Ectodermal cell (in vitro differentiated cells): ENCODE measurements at regions not wholly inside any gene's neighbourhood (a gene's known extent, or its start where the extent isn't known, plus 50 kb on each side); places are given as distances from the start of the nearest gene placed in this dataset.

ENCODE experiments used
- H3K27ac ChIP-seq: 2 replicates; pipeline ENCODE4 v1.7.0; 2013; ENCODE audit warnings: mild to moderate bottlenecking, low read depth, low read length; ENCODE audit not compliant: insufficient read depth, poor library complexity, severe bottlenecking
- H3K27me3 ChIP-seq: 2 replicates; pipeline ENCODE4 v1.7.0; 2013; ENCODE audit warnings: mild to moderate bottlenecking, low read length; ENCODE audit not compliant: insufficient read depth, control insufficient read depth, poor library complexity, severe bottlenecking
- H3K36me3 ChIP-seq: one replicate; pipeline ENCODE4 v1.7.0; 2013; ENCODE audit warnings: low read length; ENCODE audit not compliant: control insufficient read depth, insufficient read depth
- H3K4me1 ChIP-seq: one replicate; pipeline ENCODE4 v1.7.0; 2013; ENCODE audit warnings: low read length; ENCODE audit not compliant: control insufficient read depth, insufficient read depth
- H3K4me3 ChIP-seq: 2 replicates; pipeline ENCODE4 v1.7.0; 2013; ENCODE audit warnings: low read depth, low read length, control low read depth; ENCODE audit not compliant: insufficient read depth
- H3K9me3 ChIP-seq: 2 replicates; pipeline ENCODE4 v1.7.0; 2013; ENCODE audit warnings: mild to moderate bottlenecking, low read length, moderate library complexity; ENCODE audit not compliant: control insufficient read depth
- WGBS, 2 experiments: methylation state at CpG; one replicate each; pipeline ENCODE4 v1.1.7; 2013; ENCODE audit warnings: missing lambda C conversion rate in 2 of 2; 5-methylcytosine and 5-hydroxymethylcytosine counted together

DNA sequence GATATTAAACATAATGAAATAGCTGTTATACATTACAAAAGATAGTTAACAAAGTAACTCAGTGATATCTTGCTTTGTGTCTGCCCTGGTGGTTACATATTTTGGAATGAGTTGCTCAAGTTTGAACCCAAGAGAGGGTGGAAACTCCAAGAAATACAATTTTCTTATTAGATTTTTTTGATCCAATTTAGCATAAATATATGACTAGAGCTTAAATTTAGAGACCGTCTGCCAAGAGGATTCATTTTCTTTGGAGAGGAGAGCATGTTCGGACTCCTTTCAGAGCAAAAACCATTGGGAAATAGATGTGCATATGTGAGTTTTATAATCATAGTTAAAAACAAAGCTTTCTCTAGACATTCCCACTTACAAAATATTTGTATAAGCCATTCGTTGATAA lies 353.4 kb downstream of the EPM2A start:
- no peaks in the 10 kb centered on the region for H3K9me3 ChIP-seq
- no peaks in the 10 kb centered on the region for H3K27me3 ChIP-seq
- no peaks in the 10 kb centered on the region for H3K36me3 ChIP-seq
- H3K4me3 ChIP-seq: no peak overlapping the region
- 93 to 98% methylated on average over 3 of the region's 3 CpGs for WGBS, 2 experiments
- H3K4me1 ChIP-seq: no peaks in the 10 kb centered on the region
- H3K27ac ChIP-seq: no peak overlapping the region

DNA sequence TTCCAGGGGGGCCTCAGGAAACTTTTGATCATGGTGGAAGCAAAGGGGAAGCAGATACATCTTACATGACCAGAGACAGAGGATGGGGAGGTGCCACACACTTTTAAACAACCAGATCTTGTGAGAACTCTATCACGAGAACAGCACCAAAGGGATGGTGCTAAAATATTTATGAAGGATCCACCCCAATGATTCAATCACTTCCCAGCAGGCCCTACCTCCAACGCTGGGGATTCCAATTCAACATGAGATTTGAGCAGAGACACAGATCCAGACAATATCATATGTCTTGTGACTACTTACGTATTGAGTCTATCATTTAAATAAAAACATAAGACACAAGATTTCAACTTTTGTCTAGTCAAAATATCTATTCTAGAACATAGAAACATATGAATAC lies 351.9 kb downstream of the EPM2A start:
- Histone ChIP-seq H3K36me3 (no peaks in the 10 kb centered on the region), H3K27me3 (no peaks in the 10 kb centered on the region), H3K9me3 (no peaks in the 10 kb centered on the region), H3K4me3 (no peak overlapping the region), H3K4me1 (no peaks in the 10 kb centered on the region), H3K27ac (no peak overlapping the region)
- 88 to 93% methylated on average over 2 to 3 of the region's 3 CpGs for WGBS, 2 experiments

GRCh38 chr6:145384503-145384902 lies 350.8 kb downstream of the EPM2A start:
- no peaks in the 10 kb centered on the region for H3K36me3 ChIP-seq
- H3K27me3 ChIP-seq: no peaks in the 10 kb centered on the region

GRCh38 chr6:145396499-145396898 lies 338.8 kb downstream of the EPM2A start:
- Histone ChIP-seq H3K9me3 (no peaks in the 10 kb centered on the region), H3K36me3 (no peaks in the 10 kb centered on the region)
- 93 to 100% methylated on average over 1 of the region's 1 CpG for whole genome bisulfite sequencing, 2 experiments

More at GRCh38 chr6:145384503-145384902, 350.8 kb downstream of the EPM2A start:
- H3K27ac ChIP-seq: no peak overlapping the region
- no peaks in the 10 kb centered on the region for H3K9me3 ChIP-seq
- no peak overlapping the region for H3K4me3 ChIP-seq
- no peaks in the 10 kb centered on the region for H3K4me1 ChIP-seq

GRCh38 chr6:145400508-145400907 lies 334.8 kb downstream of the EPM2A start:
- WGBS, 2 experiments: 71 to 74% methylated on average over 4 of the region's 4 CpGs
- H3K4me1 ChIP-seq: no peaks in the 10 kb centered on the region
- H3K27ac ChIP-seq: no peak overlapping the region
- H3K9me3 ChIP-seq: no peaks in the 10 kb centered on the region
- H3K27me3 ChIP-seq: no peaks in the 10 kb centered on the region
- H3K36me3 ChIP-seq: no peaks in the 10 kb centered on the region
- H3K4me3 ChIP-seq: no peak overlapping the region

More at GRCh38 chr6:145396499-145396898, 338.8 kb downstream of the EPM2A start:
- Histone ChIP-seq H3K4me3 (no peak overlapping the region), H3K27me3 (no peaks in the 10 kb centered on the region), H3K27ac (no peak overlapping the region), H3K4me1 (no peaks in the 10 kb centered on the region)

DNA sequence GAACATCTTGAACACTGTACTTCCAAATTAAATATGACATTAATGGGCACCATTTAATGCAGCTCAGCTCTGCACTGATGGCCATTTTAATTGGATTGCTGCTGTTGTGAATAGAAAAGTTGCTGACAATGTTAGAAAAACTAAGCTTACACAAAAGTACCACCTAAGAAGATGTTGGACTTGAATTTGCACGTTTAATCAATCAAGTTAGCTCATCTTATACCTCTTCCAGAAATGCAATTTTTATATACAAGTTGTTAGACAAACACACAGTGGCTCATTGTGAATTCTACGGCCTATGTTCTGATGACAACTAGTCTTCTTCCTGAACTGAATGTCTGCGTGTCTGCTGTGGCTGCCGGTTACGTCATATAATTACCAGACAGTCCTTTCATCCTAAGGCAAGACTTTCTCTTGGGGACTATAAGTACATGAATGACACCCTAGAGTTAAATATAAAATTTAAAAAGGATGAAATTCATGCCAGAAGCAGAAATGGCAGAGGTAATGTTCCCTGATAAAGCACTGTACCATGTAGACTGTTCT lies 330.2 kb downstream of the EPM2A start:
- H3K27ac ChIP-seq: no peak overlapping the region
- H3K36me3 ChIP-seq: no peaks in the 10 kb centered on the region
- H3K9me3 ChIP-seq: no peaks in the 10 kb centered on the region
- no peaks in the 10 kb centered on the region for H3K27me3 ChIP-seq
- H3K4me3 ChIP-seq: no peak overlapping the region
- no peaks in the 10 kb centered on the region for H3K4me1 ChIP-seq
- WGBS, 2 experiments: 94 to 96% methylated on average over 5 of the region's 5 CpGs

GRCh38 chr6:145406783-145407182 lies 328.5 kb downstream of the EPM2A start:
- WGBS, 2 experiments: 88 to 93% methylated on average over 4 of the region's 4 CpGs
- Histone ChIP-seq H3K27ac (no peak overlapping the region), H3K9me3 (no peaks in the 10 kb centered on the region), H3K36me3 (no peaks in the 10 kb centered on the region), H3K4me3 (no peak overlapping the region), H3K4me1 (no peaks in the 10 kb centered on the region), H3K27me3 (no peaks in the 10 kb centered on the region)

DNA sequence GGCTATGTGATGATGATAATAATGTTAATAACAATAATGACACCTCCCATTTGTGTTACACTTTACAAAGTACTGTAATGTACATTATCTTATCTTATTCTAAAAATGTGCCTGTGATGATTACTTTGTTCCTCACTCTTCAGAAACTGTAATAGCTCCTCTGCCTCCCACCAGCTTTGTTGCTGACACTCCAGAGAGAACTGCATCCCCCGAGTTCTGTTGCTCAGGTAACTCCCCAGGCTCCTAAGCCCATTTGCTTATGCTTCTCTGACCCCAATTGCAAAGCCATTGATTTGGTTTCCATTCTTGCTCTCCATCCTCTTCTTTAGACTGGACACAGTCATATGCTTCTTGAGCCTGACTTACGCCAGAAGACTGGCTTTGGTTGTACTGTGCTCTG lies 319.7 kb downstream of the EPM2A start:
- WGBS, 2 experiments: 90 to 92% methylated on average over 2 of the region's 2 CpGs
- H3K9me3 ChIP-seq: no peaks in the 10 kb centered on the region
- H3K27me3 ChIP-seq: no peaks in the 10 kb centered on the region
- H3K27ac ChIP-seq: no peak overlapping the region
- H3K4me1 ChIP-seq: no peaks in the 10 kb centered on the region
- no peak overlapping the region for H3K4me3 ChIP-seq
- H3K36me3 ChIP-seq: no peaks in the 10 kb centered on the region

GRCh38 chr6:145420599-145420998 lies 314.7 kb downstream of the EPM2A start:
- H3K27ac ChIP-seq: no peak overlapping the region
- H3K4me1 ChIP-seq: no peaks in the 10 kb centered on the region
- H3K36me3 ChIP-seq: no peaks in the 10 kb centered on the region
- H3K27me3 ChIP-seq: no peaks in the 10 kb centered on the region
- H3K9me3 ChIP-seq: no peaks in the 10 kb centered on the region
- WGBS, 2 experiments: 92 to 100% methylated on average over 1 of the region's 1 CpG
- H3K4me3 ChIP-seq: no peak overlapping the region

GRCh38 chr6:145423936-145424335 lies 311.4 kb downstream of the EPM2A start:
- Histone ChIP-seq H3K9me3 (no peaks in the 10 kb centered on the region), H3K36me3 (no peaks in the 10 kb centered on the region), H3K27ac (no peak overlapping the region), H3K4me3 (no peak overlapping the region), H3K27me3 (no peaks in the 10 kb centered on the region), H3K4me1 (no peaks in the 10 kb centered on the region)
- 90 to 91% methylated on average over 3 of the region's 3 CpGs for WGBS, 2 experiments

DNA sequence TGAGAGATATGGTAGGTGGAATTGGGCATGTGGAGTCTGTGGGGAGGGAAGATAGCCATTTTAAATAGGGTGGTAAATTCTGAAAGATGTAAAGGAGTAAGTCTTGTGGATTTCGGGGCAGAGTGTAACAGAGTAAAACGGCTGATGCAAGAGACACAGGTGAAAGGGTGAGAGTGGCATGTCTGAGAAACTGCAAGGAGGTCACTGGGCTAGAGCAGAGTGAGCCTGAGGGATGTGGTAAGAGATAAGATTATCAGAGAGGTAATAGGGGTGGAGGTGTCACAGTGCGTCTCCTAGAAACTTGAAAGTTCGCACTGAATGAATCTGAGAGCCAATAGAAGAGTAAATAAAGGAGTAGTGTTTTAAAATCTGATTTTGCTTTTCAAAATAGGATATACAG lies 308.1 kb downstream of the EPM2A start:
- no peaks in the 10 kb centered on the region for H3K27me3 ChIP-seq
- no peak overlapping the region for H3K4me3 ChIP-seq
- no peaks in the 10 kb centered on the region for H3K36me3 ChIP-seq
- WGBS, 2 experiments: 92% methylated on average over 4 of the region's 4 CpGs
- no peaks in the 10 kb centered on the region for H3K4me1 ChIP-seq
- H3K27ac ChIP-seq: no peak overlapping the region
- no peaks in the 10 kb centered on the region for H3K9me3 ChIP-seq
